GM23338 (cell line): ENCODE measurements at regions not wholly inside any gene's neighbourhood (a gene's known extent, or its start where the extent isn't known, plus 50 kb on each side); places are given as distances from the start of the nearest gene placed in this dataset.

ENCODE experiments used
- ATAC-seq: fragments of 200-7000 bp; cut with Tn5 transposase; 3 replicates; pipeline ENCODE4 v1.9.1; 2020
- DNase-seq: peaks from one replicate; pipeline ENCODE4 v3.0.0-alpha.2; 2015; ENCODE audit warnings: low spot score
- H2AFZ ChIP-seq: fragments of 200-600 bp; sonication (generic); 2 replicates; pipeline ENCODE4 v1.8.0; 2016; ENCODE audit warnings: antibody characterized with exemption, mild to moderate bottlenecking, moderate library complexity
- H3F3A ChIP-seq: fragments of 200-600 bp; sonication (generic); replicated peaks from 2 replicates; pipeline ENCODE4 v1.8.0; 2017; ENCODE audit warnings: antibody characterized with exemption, mixed run types, low read depth
- H3K27ac ChIP-seq: fragments of 200-600 bp; sonication (generic); 2 replicates; pipeline ENCODE4 v1.6.1; 2016; ENCODE audit warnings: low read depth
- H3K27me3 ChIP-seq: fragments of 200-600 bp; sonication (generic); 2 replicates; pipeline ENCODE4 v1.8.0; 2016; ENCODE audit warnings: mild to moderate bottlenecking, mixed run types, moderate library complexity; ENCODE audit not compliant: insufficient read depth
- H3K36me3 ChIP-seq: fragments of 200-600 bp; sonication (generic); 2 replicates; pipeline ENCODE4 v1.8.0; 2016; ENCODE audit warnings: mild to moderate bottlenecking; ENCODE audit not compliant: insufficient read depth
- H3K4me1 ChIP-seq: fragments of 200-600 bp; sonication (generic); 2 replicates; pipeline ENCODE4 v1.8.0; 2016; ENCODE audit warnings: mild to moderate bottlenecking, moderate library complexity; ENCODE audit not compliant: insufficient read depth
- H3K4me2 ChIP-seq: fragments of 200-600 bp; sonication (generic); 2 replicates; pipeline ENCODE4 v1.7.1; 2017; ENCODE audit warnings: mixed run types
- H3K4me3 ChIP-seq: fragments of 200-600 bp; sonication (generic); 2 replicates; pipeline ENCODE4 v1.6.1; 2016; ENCODE audit warnings: mixed run types
- H3K79me2 ChIP-seq: fragments of 200-600 bp; sonication (generic); replicated peaks from 2 replicates; pipeline ENCODE4 v1.8.0; 2017; ENCODE audit warnings: mild to moderate bottlenecking; ENCODE audit not compliant: insufficient read depth
- H3K9me2 ChIP-seq: fragments of 200-600 bp; sonication (generic); 2 replicates; pipeline ENCODE4 v1.8.0; 2017; ENCODE audit not compliant: insufficient read depth
- H4K20me1 ChIP-seq: fragments of 200-600 bp; sonication (generic); replicated peaks from 2 replicates; pipeline ENCODE4 v1.8.0; 2017; ENCODE audit warnings: mild to moderate bottlenecking; ENCODE audit not compliant: insufficient read depth
- H3K27ac Mint-ChIP-seq: 2 replicates; pipeline ENCODE4 v1.8.0; 2020; ENCODE audit warnings: inconsistent platforms, mild to moderate bottlenecking, moderate library complexity, mixed read lengths
- H3K27me3 Mint-ChIP-seq: 3 replicates; pipeline ENCODE4 v1.8.0; 2022; ENCODE audit warnings: low read depth, mild to moderate bottlenecking, moderate library complexity, mixed read lengths, inconsistent platforms; ENCODE audit not compliant: insufficient read depth, poor library complexity
- H3K36me3 Mint-ChIP-seq: 3 replicates; pipeline ENCODE4 v1.8.0; 2021; ENCODE audit warnings: low read depth, mild to moderate bottlenecking, inconsistent platforms, moderate library complexity, mixed read lengths
- H3K4me1 Mint-ChIP-seq: 3 replicates; pipeline ENCODE4 v1.8.0; 2020; ENCODE audit warnings: mild to moderate bottlenecking, inconsistent platforms, mixed read lengths
- H3K4me3 Mint-ChIP-seq: 3 replicates; pipeline ENCODE4 v1.8.0; 2021; ENCODE audit warnings: moderate library complexity, mild to moderate bottlenecking, inconsistent platforms, mixed read lengths
- H3K9me3 Mint-ChIP-seq: 3 replicates; pipeline ENCODE4 v1.8.0; 2020; ENCODE audit warnings: moderate library complexity, mild to moderate bottlenecking, inconsistent platforms, mixed read lengths
- CREB1 ChIP-seq: fragments of 250-450 bp; sonication (Bioruptor Pico); IDR thresholded peaks from 2 replicates; pipeline ENCODE4 v1.5.0; 2020; ENCODE audit warnings: low read depth, mild to moderate bottlenecking, moderate library complexity
- CTCF ChIP-seq, 2 experiments: fragments of 200-600 bp in 1 of 2; sonication (generic) in 1 of 2; conservative IDR thresholded peaks; 2 replicates each; pipeline versions ENCODE4 v1.5.1 to v1.6.1; 2016 to 2017; ENCODE audit warnings: antibody characterized with exemption in 2 of 2, low read depth in 2 of 2, mild to moderate bottlenecking in 2 of 2, moderate library complexity in 1 of 2
- ETS1 ChIP-seq: IDR thresholded peaks from 2 replicates; pipeline ENCODE4 v1.6.1; 2016; ENCODE audit warnings: antibody characterized with exemption
- EZH2 ChIP-seq: fragments of 200-600 bp; sonication (generic); IDR thresholded peaks from one replicate; pipeline ENCODE4 v1.8.0; 2017; ENCODE audit warnings: antibody characterized with exemption, mild to moderate bottlenecking, low read depth; ENCODE audit not compliant: unreplicated experiment
- EZH2phosphoT487 ChIP-seq: fragments of 200-600 bp; sonication (generic); IDR thresholded peaks from one replicate; pipeline ENCODE4 v1.8.1; 2018; ENCODE audit warnings: antibody characterized with exemption; ENCODE audit not compliant: unreplicated experiment
- JUNB ChIP-seq: IDR thresholded peaks from one replicate; pipeline ENCODE4 v1.6.1; 2016; ENCODE audit warnings: antibody characterized with exemption; ENCODE audit not compliant: unreplicated experiment
- NANOG ChIP-seq: IDR thresholded peaks from 2 replicates; pipeline ENCODE4 v1.6.1; 2016; ENCODE audit warnings: antibody characterized with exemption, borderline replicate concordance
- POLR2AphosphoS5 ChIP-seq: IDR thresholded peaks from 2 replicates; pipeline ENCODE4 v1.6.1; 2016; ENCODE audit warnings: antibody characterized with exemption, low read depth
- STAT1 ChIP-seq: IDR thresholded peaks from one replicate; pipeline ENCODE4 v1.6.1; 2016; ENCODE audit warnings: antibody characterized with exemption; ENCODE audit not compliant: unreplicated experiment
- ZNF114 ChIP-seq: fragments of 250-450 bp; sonication (Bioruptor Pico); IDR thresholded peaks from 2 replicates; pipeline ENCODE4 v1.5.0; 2020; ENCODE audit warnings: mild to moderate bottlenecking, moderate library complexity
- ZNF331 ChIP-seq: fragments of 250-450 bp; sonication (Bioruptor Pico); IDR thresholded peaks from 2 replicates; pipeline ENCODE4 v1.5.0; 2020; ENCODE audit warnings: low read depth, mild to moderate bottlenecking, moderate library complexity
- TF ChIP-seq, protein P1 (sequence below): IDR thresholded peaks from one replicate; pipeline ENCODE4 v1.6.1; 2018; ENCODE audit warnings: antibody characterized with exemption; ENCODE audit not compliant: unreplicated experiment
- TF ChIP-seq, protein P2 (sequence below): fragments of 250-450 bp; sonication (Bioruptor Pico); IDR thresholded peaks from 2 replicates; pipeline ENCODE4 v1.5.0; 2020; ENCODE audit warnings: mild to moderate bottlenecking, moderate library complexity

GRCh38 chr1:87600055-87600850, 271.6 kb downstream of the LMO4 start:
- Histone ChIP-seq H2AFZ (no peak overlapping the region), H4K20me1 (no peaks in the 10 kb centered on the region), H3K79me2 (no peaks in the 10 kb centered on the region), H3K36me3 (no peaks in the 10 kb centered on the region), H3K9me2 (no peaks in the 10 kb centered on the region), H3K4me3 (no peak overlapping the region), H3K27ac (no peak overlapping the region), H3F3A (no peaks in the 10 kb centered on the region), H3K27me3 (no peaks in the 10 kb centered on the region), H3K4me2 (no peak overlapping the region), H3K4me1 (peaks cover 13% of the 10 kb centered on the region; the same call in 1 of the 2 replicates)
- ATAC-seq (no peak), DNase-seq (no peak)
- TF ChIP-seq, protein P1, sequence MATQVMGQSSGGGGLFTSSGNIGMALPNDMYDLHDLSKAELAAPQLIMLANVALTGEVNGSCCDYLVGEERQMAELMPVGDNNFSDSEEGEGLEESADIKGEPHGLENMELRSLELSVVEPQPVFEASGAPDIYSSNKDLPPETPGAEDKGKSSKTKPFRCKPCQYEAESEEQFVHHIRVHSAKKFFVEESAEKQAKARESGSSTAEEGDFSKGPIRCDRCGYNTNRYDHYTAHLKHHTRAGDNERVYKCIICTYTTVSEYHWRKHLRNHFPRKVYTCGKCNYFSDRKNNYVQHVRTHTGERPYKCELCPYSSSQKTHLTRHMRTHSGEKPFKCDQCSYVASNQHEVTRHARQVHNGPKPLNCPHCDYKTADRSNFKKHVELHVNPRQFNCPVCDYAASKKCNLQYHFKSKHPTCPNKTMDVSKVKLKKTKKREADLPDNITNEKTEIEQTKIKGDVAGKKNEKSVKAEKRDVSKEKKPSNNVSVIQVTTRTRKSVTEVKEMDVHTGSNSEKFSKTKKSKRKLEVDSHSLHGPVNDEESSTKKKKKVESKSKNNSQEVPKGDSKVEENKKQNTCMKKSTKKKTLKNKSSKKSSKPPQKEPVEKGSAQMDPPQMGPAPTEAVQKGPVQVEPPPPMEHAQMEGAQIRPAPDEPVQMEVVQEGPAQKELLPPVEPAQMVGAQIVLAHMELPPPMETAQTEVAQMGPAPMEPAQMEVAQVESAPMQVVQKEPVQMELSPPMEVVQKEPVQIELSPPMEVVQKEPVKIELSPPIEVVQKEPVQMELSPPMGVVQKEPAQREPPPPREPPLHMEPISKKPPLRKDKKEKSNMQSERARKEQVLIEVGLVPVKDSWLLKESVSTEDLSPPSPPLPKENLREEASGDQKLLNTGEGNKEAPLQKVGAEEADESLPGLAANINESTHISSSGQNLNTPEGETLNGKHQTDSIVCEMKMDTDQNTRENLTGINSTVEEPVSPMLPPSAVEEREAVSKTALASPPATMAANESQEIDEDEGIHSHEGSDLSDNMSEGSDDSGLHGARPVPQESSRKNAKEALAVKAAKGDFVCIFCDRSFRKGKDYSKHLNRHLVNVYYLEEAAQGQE: no peak
- TF ChIP-seq JUNB (no peak), ZNF114 (CRISPR knock-in tag) (no peak), POLR2AphosphoS5 (no peak), CTCF (conservative IDR thresholded peaks at IDR 0.05; ENCODE audit: low read depth in 2 of 2) (no peak), ETS1 (no peak), STAT1 (no peak), CREB1 (CRISPR knock-in tag) (no peak), EZH2phosphoT487 (no peak), ZNF331 (CRISPR knock-in tag) (no peak), NANOG (no peak), EZH2 (no peak)
- TF ChIP-seq, protein P2, sequence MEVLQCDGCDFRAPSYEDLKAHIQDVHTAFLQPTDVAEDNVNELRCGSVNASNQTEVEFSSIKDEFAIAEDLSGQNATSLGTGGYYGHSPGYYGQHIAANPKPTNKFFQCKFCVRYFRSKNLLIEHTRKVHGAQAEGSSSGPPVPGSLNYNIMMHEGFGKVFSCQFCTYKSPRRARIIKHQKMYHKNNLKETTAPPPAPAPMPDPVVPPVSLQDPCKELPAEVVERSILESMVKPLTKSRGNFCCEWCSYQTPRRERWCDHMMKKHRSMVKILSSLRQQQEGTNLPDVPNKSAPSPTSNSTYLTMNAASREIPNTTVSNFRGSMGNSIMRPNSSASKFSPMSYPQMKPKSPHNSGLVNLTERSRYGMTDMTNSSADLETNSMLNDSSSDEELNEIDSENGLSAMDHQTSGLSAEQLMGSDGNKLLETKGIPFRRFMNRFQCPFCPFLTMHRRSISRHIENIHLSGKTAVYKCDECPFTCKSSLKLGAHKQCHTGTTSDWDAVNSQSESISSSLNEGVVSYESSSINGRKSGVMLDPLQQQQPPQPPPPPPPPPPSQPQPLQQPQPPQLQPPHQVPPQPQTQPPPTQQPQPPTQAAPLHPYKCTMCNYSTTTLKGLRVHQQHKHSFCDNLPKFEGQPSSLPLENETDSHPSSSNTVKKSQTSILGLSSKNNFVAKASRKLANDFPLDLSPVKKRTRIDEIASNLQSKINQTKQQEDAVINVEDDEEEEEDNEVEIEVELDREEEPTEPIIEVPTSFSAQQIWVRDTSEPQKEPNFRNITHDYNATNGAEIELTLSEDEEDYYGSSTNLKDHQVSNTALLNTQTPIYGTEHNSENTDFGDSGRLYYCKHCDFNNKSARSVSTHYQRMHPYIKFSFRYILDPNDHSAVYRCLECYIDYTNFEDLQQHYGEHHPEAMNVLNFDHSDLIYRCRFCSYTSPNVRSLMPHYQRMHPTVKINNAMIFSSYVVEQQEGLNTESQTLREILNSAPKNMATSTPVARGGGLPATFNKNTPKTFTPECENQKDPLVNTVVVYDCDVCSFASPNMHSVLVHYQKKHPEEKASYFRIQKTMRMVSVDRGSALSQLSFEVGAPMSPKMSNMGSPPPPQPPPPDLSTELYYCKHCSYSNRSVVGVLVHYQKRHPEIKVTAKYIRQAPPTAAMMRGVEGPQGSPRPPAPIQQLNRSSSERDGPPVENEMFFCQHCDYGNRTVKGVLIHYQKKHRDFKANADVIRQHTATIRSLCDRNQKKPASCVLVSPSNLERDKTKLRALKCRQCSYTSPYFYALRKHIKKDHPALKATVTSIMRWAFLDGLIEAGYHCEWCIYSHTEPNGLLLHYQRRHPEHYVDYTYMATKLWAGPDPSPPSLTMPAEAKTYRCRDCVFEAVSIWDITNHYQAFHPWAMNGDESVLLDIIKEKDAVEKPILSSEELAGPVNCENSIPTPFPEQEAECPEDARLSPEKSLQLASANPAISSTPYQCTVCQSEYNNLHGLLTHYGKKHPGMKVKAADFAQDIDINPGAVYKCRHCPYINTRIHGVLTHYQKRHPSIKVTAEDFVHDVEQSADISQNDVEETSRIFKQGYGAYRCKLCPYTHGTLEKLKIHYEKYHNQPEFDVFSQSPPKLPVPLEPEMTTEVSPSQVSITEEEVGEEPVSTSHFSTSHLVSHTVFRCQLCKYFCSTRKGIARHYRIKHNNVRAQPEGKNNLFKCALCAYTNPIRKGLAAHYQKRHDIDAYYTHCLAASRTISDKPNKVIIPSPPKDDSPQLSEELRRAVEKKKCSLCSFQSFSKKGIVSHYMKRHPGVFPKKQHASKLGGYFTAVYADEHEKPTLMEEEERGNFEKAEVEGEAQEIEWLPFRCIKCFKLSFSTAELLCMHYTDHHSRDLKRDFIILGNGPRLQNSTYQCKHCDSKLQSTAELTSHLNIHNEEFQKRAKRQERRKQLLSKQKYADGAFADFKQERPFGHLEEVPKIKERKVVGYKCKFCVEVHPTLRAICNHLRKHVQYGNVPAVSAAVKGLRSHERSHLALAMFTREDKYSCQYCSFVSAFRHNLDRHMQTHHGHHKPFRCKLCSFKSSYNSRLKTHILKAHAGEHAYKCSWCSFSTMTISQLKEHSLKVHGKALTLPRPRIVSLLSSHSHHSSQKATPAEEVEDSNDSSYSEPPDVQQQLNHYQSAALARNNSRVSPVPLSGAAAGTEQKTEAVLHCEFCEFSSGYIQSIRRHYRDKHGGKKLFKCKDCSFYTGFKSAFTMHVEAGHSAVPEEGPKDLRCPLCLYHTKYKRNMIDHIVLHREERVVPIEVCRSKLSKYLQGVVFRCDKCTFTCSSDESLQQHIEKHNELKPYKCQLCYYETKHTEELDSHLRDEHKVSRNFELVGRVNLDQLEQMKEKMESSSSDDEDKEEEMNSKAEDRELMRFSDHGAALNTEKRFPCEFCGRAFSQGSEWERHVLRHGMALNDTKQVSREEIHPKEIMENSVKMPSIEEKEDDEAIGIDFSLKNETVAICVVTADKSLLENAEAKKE: no peak
- no peaks in the 10 kb centered on the region; the same call in 2 of the 3 replicates for H3K9me3 Mint-ChIP-seq
- H3K27me3 Mint-ChIP-seq: no peaks in the 10 kb centered on the region
- H3K27ac Mint-ChIP-seq: no peak overlapping the region
- H3K4me3 Mint-ChIP-seq: no peak overlapping the region
- peaks cover 1% of the 10 kb centered on the region; the same call in 1 of the 3 replicates for H3K36me3 Mint-ChIP-seq
- H3K4me1 Mint-ChIP-seq: peaks cover 18% of the 10 kb centered on the region
